ENCODE measurements at regions not wholly inside any gene's neighbourhood (a gene's known extent, or its start where the extent isn't known, plus 50 kb on each side); places are given as distances from the start of the nearest gene placed in this dataset.

GRCh38 chr4:75244325-75244724 is 269.9 kb downstream of the RCHY1 start (continued):
- TF ChIP-seq IRF2 (CRISPR knock-in tag; IDR thresholded peaks at IDR 0.05) (no peak), ZNF41 (CRISPR knock-in tag; conservative IDR thresholded peaks at IDR 0.05) (no peak), ZNF174 (CRISPR knock-in tag; IDR thresholded peaks at IDR 0.05) (no peak)

GRCh38 chr4:75243570-75243969 is 270.6 kb downstream of the RCHY1 start:
- BruUV-seq (replicated peaks), result no TSS peak
- POLR2A ChIA-PET, result no interaction called here
- in situ Hi-C loops (cut with MboI) (no loop called here), intact Hi-C loops (cut with micrococcal nuclease) (no loop called here)
- H3K36me3 ChIP-seq (ENCODE audit: control insufficient read depth, insufficient read depth, low read length), result no peaks in the 10 kb centered on the region
- FAIRE-seq (no peak), ATAC-seq (no peak), DNase-seq (ENCODE audit: extremely low read depth in 1 of 4, low spot score in 3 of 4) (no peak)
- H3K27me3 ChIP-seq (ENCODE audit: control insufficient read depth in 2 of 2, insufficient read depth in 2 of 2, low read length in 2 of 2), result no peaks in the 10 kb centered on the region
- H3K79me2 ChIP-seq (ENCODE audit: control insufficient read depth, insufficient read depth, low read length), result no peaks in the 10 kb centered on the region
- no peak overlapping the region for H3K9ac ChIP-seq (ENCODE audit: insufficient read depth in 1 of 2, low read depth in 2 of 2, low read length in 2 of 2)
- no peak overlapping the region for H3K27ac ChIP-seq (ENCODE audit: extremely low read depth, low read depth, low read length)
- H3K4me2 ChIP-seq (ENCODE audit: insufficient read depth, low read length), result no peak overlapping the region
- no peaks in the 10 kb centered on the region for H3K9me1 ChIP-seq (ENCODE audit: control insufficient read depth, insufficient read depth, low read length)
- no peak overlapping the region for H3K4me3 ChIP-seq
- H3K4me1 ChIP-seq (replicated peaks in 1 of 2; ENCODE audit: control insufficient read depth in 2 of 2, insufficient read depth in 2 of 2, low read length in 2 of 2), result no peaks in the 10 kb centered on the region
- WGBS (ENCODE audit: insufficient coverage, low coverage, missing lambda C conversion rate), result 0% methylated on average over 3 of the region's 3 CpGs
- H4K20me1 ChIP-seq (replicated peaks; ENCODE audit: control insufficient read depth, insufficient read depth, low read length), result no peaks in the 10 kb centered on the region; the same call in 1 of the 2 replicates
- H2AFZ ChIP-seq (ENCODE audit: low read depth, low read length), result no peak overlapping the region
- CTCF ChIA-PET (ENCODE audit: low intra/inter-chr PET ratio), result no interaction called here
- H3K9me3 ChIP-seq (replicated peaks; ENCODE audit: control insufficient read depth, insufficient read depth, low read depth, low read length), result no peaks in the 10 kb centered on the region
- TF ChIP-seq ZBTB17 (CRISPR knock-in tag; IDR thresholded peaks at IDR 0.05) (no peak), ZNF561 (CRISPR knock-in tag; conservative IDR thresholded peaks at IDR 0.05) (no peak), ZBTB1 (CRISPR knock-in tag; IDR thresholded peaks at IDR 0.05; ENCODE audit: borderline replicate concordance, low read depth) (no peak), SMAD3 (CRISPR knock-in tag; conservative IDR thresholded peaks at IDR 0.05) (no peak), ZNF584 (CRISPR knock-in tag; IDR thresholded peaks at IDR 0.05; ENCODE audit: low read depth) (no peak), ZNF780A (CRISPR knock-in tag; IDR thresholded peaks at IDR 0.05) (no peak), ZSCAN29 (IDR thresholded peaks at IDR 0.05) (no peak), MYBL2 (IDR thresholded peaks at IDR 0.05; ENCODE audit: low read depth) (no peak), MYBL2 (CRISPR knock-in tag; IDR thresholded peaks at IDR 0.05; ENCODE audit: borderline replicate concordance) (no peak), RFX7 (CRISPR knock-in tag; IDR thresholded peaks at IDR 0.05) (no peak), CHD7 (IDR thresholded peaks at IDR 0.05; ENCODE audit: low read depth, low read length) (no peak)
